Body of pancreas (tissue), 4 donors: ENCODE measurements at regions not wholly inside any gene's neighbourhood (a gene's known extent, or its start where the extent isn't known, plus 50 kb on each side); places are given as distances from the start of the nearest gene placed in this dataset. TPM values are rescaled to one million over a fixed set of nuclear protein-coding genes. Genes with fewer than 3 reads are reported as not detected.

ENCODE experiments used
- ATAC-seq: fragments of 150-250 bp; one replicate; pipeline ENCODE4 v1.9.1; 2016
- DNase-seq, 4 donors: peaks; one replicate each; pipeline ENCODE4 v3.0.0-alpha.2; 2019
- H3K27ac ChIP-seq, 4 donors: fragments of 200-600 bp; sonication (generic); 1 replicate in 3 of 4; 2 replicates in 1 of 4; pipeline versions ENCODE4 v1.5.1 to v1.6.1; 2016 to 2019; ENCODE audit warnings: mild to moderate bottlenecking in 1 of 4, mixed read lengths in 1 of 4, moderate library complexity in 1 of 4
- H3K27me3 ChIP-seq, 2 donors: fragments of 200-600 bp; sonication (generic); one replicate each; pipeline ENCODE4 v1.6.0; 2016; ENCODE audit warnings: mild to moderate bottlenecking in 1 of 2
- H3K36me3 ChIP-seq, 2 donors: fragments of 200-600 bp; sonication (generic); replicated peaks in 1 of 2; 2 replicates each; pipeline ENCODE4 v1.5.1; 2016; ENCODE audit warnings: low read depth in 2 of 2; ENCODE audit not compliant: insufficient read depth in 1 of 2
- H3K4me1 ChIP-seq: fragments of 200-600 bp; sonication (generic); one replicate; pipeline ENCODE4 v1.6.0; 2016
- H3K4me3 ChIP-seq, 2 donors: fragments of 200-600 bp; sonication (generic); 1 replicate in 1 of 2; 2 replicates in 1 of 2; pipeline ENCODE4 v1.5.1; 2016 to 2019
- H3K9me3 ChIP-seq, 3 donors: fragments of 200-600 bp; sonication (generic); 1 replicate in 2 of 3; 2 replicates in 1 of 3; pipeline ENCODE4 v1.5.1; 2016
- POLR2A ChIP-seq, 3 donors: fragments of 450-650 bp; IDR thresholded peaks; one replicate each; pipeline ENCODE4 v1.6.1; 2016; ENCODE audit warnings: antibody characterized with exemption in 3 of 3, mild to moderate bottlenecking in 2 of 3
- WGBS, 2 donors: methylation state at CpG; one replicate each; pipeline ENCODE4 v1.1.5; 2017; 5-methylcytosine and 5-hydroxymethylcytosine counted together
- intact Hi-C: fragments of 100-400 bp; cut with DNase I; formaldehyde crosslinking; loops from one replicate; pipeline ENCODE4 v1.15.1; 2023
- microRNA-seq, 2 donors: library from miRNA; unstranded; fragments of <30 nt; microRNA quantifications; one replicate each; pipeline ENCODE4, GENCODE V29; 2016; ENCODE audit warnings: borderline number of aligned reads in 2 of 2, borderline replicate concordance in 2 of 2
- small RNA-seq: library from RNA; depleted of rRNA; stranded (forward); fragments of <200 nt; gene quantifications from one replicate; pipeline ENCODE3, GENCODE V24; 2016
- TF ChIP-seq, protein P1 (sequence below), 7 experiments: fragments of 450-650 bp in 4 of 7; fragments of 200-600 bp in 3 of 7; sonication (generic) in 3 of 7; IDR thresholded peaks; one replicate each; pipeline ENCODE4 v1.5.1; 2016 to 2019; ENCODE audit warnings: antibody characterized with exemption in 7 of 7

- DNase-seq (no peak), ATAC-seq (no peak)
- Histone ChIP-seq H3K4me1 (no peaks in the 10 kb centered on the region), H3K36me3 (no peaks in the 10 kb centered on the region), H3K27me3 (no peaks in the 10 kb centered on the region), H3K4me3 (no peak overlapping the region), H3K9me3 (no peaks in the 10 kb centered on the region), H3K27ac (no peak overlapping the region)
- no peak for TF ChIP-seq POLR2A (IDR thresholded peaks at IDR 0.05)
- TF ChIP-seq, protein P1, sequence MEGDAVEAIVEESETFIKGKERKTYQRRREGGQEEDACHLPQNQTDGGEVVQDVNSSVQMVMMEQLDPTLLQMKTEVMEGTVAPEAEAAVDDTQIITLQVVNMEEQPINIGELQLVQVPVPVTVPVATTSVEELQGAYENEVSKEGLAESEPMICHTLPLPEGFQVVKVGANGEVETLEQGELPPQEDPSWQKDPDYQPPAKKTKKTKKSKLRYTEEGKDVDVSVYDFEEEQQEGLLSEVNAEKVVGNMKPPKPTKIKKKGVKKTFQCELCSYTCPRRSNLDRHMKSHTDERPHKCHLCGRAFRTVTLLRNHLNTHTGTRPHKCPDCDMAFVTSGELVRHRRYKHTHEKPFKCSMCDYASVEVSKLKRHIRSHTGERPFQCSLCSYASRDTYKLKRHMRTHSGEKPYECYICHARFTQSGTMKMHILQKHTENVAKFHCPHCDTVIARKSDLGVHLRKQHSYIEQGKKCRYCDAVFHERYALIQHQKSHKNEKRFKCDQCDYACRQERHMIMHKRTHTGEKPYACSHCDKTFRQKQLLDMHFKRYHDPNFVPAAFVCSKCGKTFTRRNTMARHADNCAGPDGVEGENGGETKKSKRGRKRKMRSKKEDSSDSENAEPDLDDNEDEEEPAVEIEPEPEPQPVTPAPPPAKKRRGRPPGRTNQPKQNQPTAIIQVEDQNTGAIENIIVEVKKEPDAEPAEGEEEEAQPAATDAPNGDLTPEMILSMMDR (IDR thresholded peaks at IDR 0.05) = no peak
- 69 to 82% methylated on average over 7 to 12 of the region's 12 CpGs for WGBS, 2 donors
- intact Hi-C loops = no loop called here
Measured at GRCh38 chr6:37550191-37550831, 50.6 kb upstream of the CCDC167 start.

DNA sequence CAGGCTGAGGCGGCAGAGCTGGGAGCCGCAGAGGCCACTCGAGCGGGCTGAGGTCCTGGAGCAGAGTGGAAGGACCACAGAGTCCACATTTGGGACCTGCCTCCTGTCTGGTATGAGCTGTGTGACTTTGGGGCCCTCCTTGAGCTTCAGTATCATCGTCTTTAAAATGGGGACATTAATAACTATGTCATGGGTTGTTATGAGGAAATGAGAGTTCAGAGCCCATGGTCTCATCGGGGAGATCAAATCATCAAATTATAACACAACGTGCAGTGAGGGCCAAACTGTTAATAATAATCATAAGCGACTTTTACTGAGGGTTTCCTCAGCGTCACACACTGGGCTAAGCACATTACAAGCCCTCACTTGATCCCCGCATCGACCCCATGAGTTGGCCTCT is 49.9 kb upstream of the CCDC167 start:
- Histone ChIP-seq H3K27ac (no peak overlapping the region), H3K9me3 (no peaks in the 10 kb centered on the region), H3K27me3 (no peaks in the 10 kb centered on the region), H3K4me1 (no peaks in the 10 kb centered on the region), H3K36me3 (no peaks in the 10 kb centered on the region), H3K4me3 (no peak overlapping the region)
- ATAC-seq (no peak), DNase-seq (no peak)
- intact Hi-C loops = no loop called here
- WGBS, 2 donors = 60 to 83% methylated on average over 7 to 11 of the region's 11 CpGs
- no peak for TF ChIP-seq POLR2A (IDR thresholded peaks at IDR 0.05)
- TF ChIP-seq, protein P1 (IDR thresholded peaks at IDR 0.05) = no peak

Small RNA genes in the stretch of these regions (microRNA-seq; reads per million reads assigned to microRNA genes)
- gene MIR4462 = 0 reads per million in 2 donors

Small RNA genes in the stretch of these regions (small RNA-seq; reads per million reads assigned to genes)
- gene MIR4462 = not detected
